GM12892 (cell line): ENCODE measurements at regions not wholly inside any gene's neighbourhood (a gene's known extent, or its start where the extent isn't known, plus 50 kb on each side); places are given as distances from the start of the nearest gene placed in this dataset.

Experiments
- POLR2A ChIP-seq: IDR thresholded peaks from 2 replicates; pipeline ENCODE4 v1.6.1; 2011; ENCODE audit warnings: low read depth, low read length, control low read depth
- POLR2AphosphoS5 ChIP-seq: IDR thresholded peaks from 2 replicates; pipeline ENCODE4 v1.6.1; 2011; ENCODE audit warnings: low read depth, low read length, control low read depth
- TAF1 ChIP-seq: IDR thresholded peaks from 2 replicates; pipeline ENCODE4 v1.6.1; 2011; ENCODE audit warnings: low read depth, mild to moderate bottlenecking, control low read depth, low read length, borderline replicate concordance

GRCh38 chr6:45718131-45718530 is 297.5 kb downstream of the CLIC5 start:
- no peak for TF ChIP-seq POLR2A
- TF ChIP-seq TAF1, result no peak
- no peak for TF ChIP-seq POLR2AphosphoS5
